Heart left ventricle (tissue), 13 donors: ENCODE measurements at regions not wholly inside any gene's neighbourhood (a gene's known extent, or its start where the extent isn't known, plus 50 kb on each side); places are given as distances from the start of the nearest gene placed in this dataset.

Experiments used
- CTCF ChIP-seq, 12 donors: fragments of 200-600 bp; sonication (generic) in 4 of 12; IDR thresholded peaks; one replicate each; pipeline versions ENCODE4 v1.5.0 to v1.8.0; 2018 to 2022; ENCODE audit warnings: antibody characterized with exemption in 12 of 12, mild to moderate bottlenecking in 5 of 12
- POLR2A ChIP-seq, 2 donors: fragments of 450-650 bp; IDR thresholded peaks; one replicate each; pipeline ENCODE4 v1.6.1; 2017; ENCODE audit warnings: antibody characterized with exemption in 2 of 2, mild to moderate bottlenecking in 2 of 2, moderate library complexity in 2 of 2
- donor health status: ischemic (EF 13 %, LVEDD 7.1; RV severe dilation, severe dysfunction).
- donor health status: DM: no; HTN: yes; CAD: no.
- donor health status: DM: no; HTN: no; CAD: no.
- donor health status: ischemic (EF 25% LVEDD 6.9; RV normal size, moderate dysfunction).
- donor health status: ischemic (EF 25% LVEDD 5.7; RV mildly dilated, moderate dysfunction).
- donor health status: ischemic (EF 35%, LVEDD 5.7; RV mildly dilated, moderate dysfunction).
- donor health status: nonischemic (EF 11% LVEDD 7.7; RV severe dilation, severe dysfunction).
- donor health status: DM: yes; HTN: yes; CAD: no.
- donor health status: PGD.
- donor health status: ischemic (EF 29% LVEDD 5.4; RV normal size, mild dysfunction).
- donor health status: nonischemic (EF 23%, LVEDD 6.1; RV moderate dilation, normal function).

- TF ChIP-seq CTCF (IDR thresholded peaks at IDR 0.05) (no peak), POLR2A (IDR thresholded peaks at IDR 0.05) (no peak)
Measured at GRCh38 chr2:129748250-129748649, 231.2 kb upstream of the RAB6C start.
